Esophagus muscularis mucosa (tissue), 3 donors: ENCODE measurements at regions not wholly inside any gene's neighbourhood (a gene's known extent, or its start where the extent isn't known, plus 50 kb on each side); places are given as distances from the start of the nearest gene placed in this dataset.

Source experiments
- CTCF ChIP-seq, 3 experiments: fragments of 200-600 bp in 2 of 3; fragments of 450-650 bp in 1 of 3; sonication (generic) in 2 of 3; IDR thresholded peaks; one replicate each; pipeline ENCODE4 v1.5.1; 2017 to 2019; ENCODE audit warnings: antibody characterized with exemption in 3 of 3, mild to moderate bottlenecking in 2 of 3, moderate library complexity in 1 of 3
- POLR2AphosphoS5 ChIP-seq, 2 donors: sonication (generic); formaldehyde crosslinking; IDR thresholded peaks; one replicate each; pipeline ENCODE4 v1.6.1; 2017; ENCODE audit warnings: antibody characterized with exemption in 2 of 2

DNA sequence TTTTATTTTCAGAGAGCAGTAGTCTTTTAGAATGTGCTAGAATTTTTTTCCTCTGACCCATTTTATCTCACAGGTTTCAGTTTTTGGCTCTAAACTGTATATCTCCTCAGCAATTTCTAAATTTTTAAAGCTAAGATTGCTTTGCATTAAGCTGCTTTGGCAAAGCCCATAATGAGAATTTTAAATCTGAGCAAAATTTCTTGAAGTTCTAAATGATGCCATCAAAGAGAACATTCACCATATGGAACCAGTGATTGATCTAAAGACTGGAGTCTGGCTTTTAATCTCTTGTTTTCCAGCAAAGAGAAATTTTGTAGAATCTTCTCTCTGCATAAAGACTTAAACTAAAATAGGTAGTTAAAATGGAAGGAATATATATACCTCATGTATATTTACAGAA is 313.6 kb downstream of the TBC1D32 start:
- TF ChIP-seq CTCF (IDR thresholded peaks at IDR 0.05) (no peak), POLR2AphosphoS5 (IDR thresholded peaks at IDR 0.05) (no peak)
